T-helper 1 cell (primary cell): ENCODE measurements at regions not wholly inside any gene's neighbourhood (a gene's known extent, or its start where the extent isn't known, plus 50 kb on each side); places are given as distances from the start of the nearest gene placed in this dataset.
"Not testable (repeated sequence)": the region's sequence is repeated elsewhere in the genome, so short reads cannot be mapped to it uniquely, and the experiment has no call there.

ENCODE experiments used
- DNase-seq, 5 donors: peaks; one replicate each; pipeline ENCODE4 v3.0.0-alpha.2; 2012 to 2020

DNA sequence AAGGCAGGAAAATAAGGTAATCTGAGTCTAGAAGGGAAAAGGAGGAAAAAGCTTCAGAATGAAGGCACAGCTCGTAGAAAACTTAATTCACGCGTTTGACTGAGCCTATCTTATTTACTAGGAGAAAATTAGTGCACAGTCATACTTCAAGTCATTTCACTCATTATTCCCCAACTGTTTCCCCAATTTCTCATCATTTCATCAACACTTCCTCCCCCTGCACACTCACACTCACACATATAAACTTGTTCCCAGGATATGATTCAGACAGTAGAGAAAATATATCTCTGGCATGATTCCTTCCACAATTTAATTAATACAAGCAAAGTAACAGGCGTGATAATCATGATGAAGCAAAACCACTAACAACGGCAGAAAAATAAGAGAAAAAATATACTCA is 94.5 kb upstream of the F13A1 start:
- DNase-seq: no peak

DNA sequence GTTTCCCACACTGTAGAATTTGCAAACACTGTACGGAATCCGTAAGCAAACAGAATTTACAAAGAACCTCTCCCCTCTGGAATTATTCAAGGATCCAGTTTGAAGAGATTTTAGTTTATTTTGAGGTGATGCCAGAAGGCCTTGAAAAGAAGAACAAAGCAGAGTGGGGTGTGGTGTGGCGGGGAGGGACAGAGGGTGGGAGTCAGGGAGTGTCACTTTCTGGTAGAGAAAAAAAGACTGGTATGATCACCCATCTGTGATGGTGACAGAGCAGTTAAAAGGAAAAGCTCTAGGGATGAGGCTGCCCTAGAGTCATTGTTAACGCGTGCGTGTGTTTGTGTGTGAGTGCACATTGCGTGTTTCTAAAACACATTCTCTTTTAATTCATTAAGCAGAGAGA is 97.0 kb upstream of the F13A1 start:
- no peak for DNase-seq

DNA sequence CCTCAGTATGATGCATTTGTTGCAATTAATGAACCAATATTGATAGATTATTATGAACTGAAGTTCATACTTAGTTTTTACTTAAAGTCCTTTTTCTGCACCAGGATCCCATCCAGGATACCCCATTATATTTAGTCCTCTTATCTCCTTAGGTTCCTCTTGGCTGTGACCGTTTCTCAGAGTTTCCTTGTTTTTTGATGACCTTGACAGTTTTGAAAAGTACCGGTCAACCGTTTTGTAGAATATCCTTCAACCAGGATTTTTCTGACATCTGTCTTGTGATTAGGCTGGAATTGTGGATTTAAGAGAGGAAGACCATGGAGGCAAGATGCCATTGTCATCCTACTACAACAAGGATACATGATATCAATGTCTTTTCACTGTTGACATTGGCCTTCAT is 98.0 kb upstream of the F13A1 start:
- no peak for DNase-seq

GRCh38 chr6:6420107-6420506 is 99.6 kb upstream of the F13A1 start:
- no peak for DNase-seq

GRCh38 chr6:6434151-6434550 is 113.7 kb upstream of the F13A1 start:
- DNase-seq: no peak

GRCh38 chr6:6434723-6435122 is 114.3 kb upstream of the F13A1 start:
- no peak for DNase-seq

GRCh38 chr6:6436366-6436765 is 115.9 kb upstream of the F13A1 start:
- DNase-seq: no peak

- DNase-seq: no peak
These were observed 116.5 kb upstream of the F13A1 start for GRCh38 chr6:6436946-6437345.

DNA sequence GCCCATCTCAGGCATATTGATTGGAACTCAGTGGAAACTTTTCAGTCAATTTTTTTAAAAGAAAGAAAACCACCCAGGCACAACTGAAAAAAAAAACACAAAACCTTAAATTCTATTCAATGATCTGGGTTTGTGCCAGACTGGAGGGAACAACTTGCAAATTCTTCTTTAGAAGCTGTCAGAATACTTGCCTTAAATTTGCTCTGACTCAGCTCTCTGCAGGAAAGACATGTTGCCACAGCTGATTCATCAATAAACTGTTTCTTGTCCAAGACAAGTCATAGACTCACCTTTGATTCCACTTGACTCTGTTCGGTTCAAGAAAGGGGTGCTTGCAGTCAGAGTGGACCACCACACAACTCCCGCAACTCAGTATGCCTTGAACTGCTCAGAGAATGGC is 117.8 kb upstream of the F13A1 start:
- DNase-seq: no peak

DNA sequence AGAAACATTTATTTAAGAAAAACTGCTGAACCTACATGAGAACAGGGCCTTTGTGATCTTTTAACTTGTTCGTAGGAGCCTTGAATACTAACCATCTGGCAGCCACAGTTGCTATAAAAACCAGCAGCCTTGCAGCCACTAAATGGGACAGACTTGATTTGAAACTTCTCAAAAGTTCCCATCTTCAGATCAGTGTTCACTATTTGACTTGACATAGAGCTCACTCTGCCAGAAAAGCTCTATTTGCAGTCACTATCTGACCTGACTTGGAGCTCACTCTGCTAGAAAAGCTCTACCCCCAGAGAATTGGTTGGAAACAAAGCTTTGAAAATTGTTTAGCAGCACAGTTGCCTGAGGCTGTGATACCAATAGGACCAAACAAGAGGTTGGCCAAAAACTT is 119.3 kb upstream of the F13A1 start:
- no peak for DNase-seq

GRCh38 chr6:6452002-6452401 is 131.5 kb upstream of the F13A1 start:
- DNase-seq: no peak

DNA sequence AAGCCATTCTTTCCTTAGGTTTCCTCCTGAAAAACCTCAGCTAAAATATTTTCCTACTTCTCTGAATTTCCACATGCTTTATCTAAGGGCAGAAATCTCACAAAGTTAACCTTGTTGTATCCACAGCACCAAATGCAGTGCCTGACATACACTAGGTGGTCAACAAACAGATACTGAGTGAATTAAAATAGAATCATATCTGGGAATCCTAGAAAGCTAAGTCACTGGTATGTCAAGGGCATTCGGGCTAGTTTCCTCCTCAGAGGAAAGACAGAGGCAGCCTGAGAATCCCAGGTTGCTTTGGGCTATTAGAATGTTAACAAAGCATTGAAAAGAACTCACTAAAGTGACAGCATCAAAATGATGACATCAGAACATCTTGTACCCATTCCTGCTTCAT is 132.7 kb upstream of the F13A1 start:
- DNase-seq: no peak

DNA sequence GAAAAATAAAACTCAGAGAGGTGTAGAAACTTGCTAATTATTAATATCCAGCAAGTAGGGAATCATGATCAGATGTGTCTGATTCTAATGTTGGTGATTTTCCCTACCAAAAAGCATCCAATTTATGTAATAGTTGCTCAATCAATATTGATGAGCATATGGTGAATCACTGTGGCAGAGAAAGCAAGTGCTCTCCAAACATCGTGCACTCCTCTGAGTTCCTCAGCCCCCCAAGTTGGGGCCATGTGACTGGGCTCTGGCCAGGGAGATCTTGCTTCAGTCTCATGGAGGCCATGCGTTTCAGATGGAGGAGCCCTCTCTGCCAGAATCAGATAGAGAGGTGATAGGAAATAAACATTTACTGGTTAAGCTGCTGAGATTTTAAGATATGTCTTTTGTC is 133.2 kb upstream of the LY86 start:
- no peak for DNase-seq

- no peak for DNase-seq
These were observed 130.3 kb upstream of the LY86 start for GRCh38 chr6:6458172-6458571.

DNA sequence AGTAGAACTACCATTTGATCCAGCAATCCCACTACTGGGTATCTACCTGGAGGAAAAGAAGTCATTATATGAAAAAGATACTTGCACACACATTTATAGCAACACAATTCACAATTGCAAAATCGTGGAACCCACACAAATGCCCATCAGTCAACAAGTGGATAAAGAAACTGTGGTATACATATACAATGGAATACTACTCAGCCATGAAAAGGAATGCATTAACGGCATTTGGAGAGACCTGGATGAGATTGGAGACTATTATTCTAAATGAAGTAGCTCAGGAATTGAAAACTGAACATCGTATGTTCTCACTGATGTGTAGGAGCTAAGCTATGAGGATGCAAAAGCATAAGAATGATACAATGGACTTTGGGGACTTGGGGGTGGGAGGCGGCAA is 128.6 kb upstream of the LY86 start:
- DNase-seq: not testable (repeated sequence)

DNA sequence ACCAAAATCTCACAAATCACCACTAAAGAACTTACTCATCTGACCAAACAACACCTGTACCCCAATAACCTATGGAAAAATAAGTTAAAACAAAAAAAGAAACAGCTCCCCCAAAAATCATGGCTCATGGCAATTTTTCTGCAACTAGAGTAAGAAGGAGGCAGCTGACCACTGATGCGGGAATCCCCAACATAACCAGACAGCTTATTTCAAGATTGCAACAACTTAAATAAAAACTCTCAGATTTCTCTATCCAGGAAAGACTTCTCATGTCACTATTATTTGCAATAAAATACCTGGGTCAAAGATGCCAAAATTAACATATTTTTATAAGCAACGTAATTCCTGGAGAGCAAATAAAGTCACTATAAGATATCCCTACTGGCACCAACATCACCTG is 128.1 kb upstream of the LY86 start:
- no peak for DNase-seq

GRCh38 chr6:6461138-6461537 is 127.4 kb upstream of the LY86 start:
- no peak for DNase-seq

- DNase-seq: no peak
These were observed 121.4 kb upstream of the LY86 start for GRCh38 chr6:6466967-6467761.

DNA sequence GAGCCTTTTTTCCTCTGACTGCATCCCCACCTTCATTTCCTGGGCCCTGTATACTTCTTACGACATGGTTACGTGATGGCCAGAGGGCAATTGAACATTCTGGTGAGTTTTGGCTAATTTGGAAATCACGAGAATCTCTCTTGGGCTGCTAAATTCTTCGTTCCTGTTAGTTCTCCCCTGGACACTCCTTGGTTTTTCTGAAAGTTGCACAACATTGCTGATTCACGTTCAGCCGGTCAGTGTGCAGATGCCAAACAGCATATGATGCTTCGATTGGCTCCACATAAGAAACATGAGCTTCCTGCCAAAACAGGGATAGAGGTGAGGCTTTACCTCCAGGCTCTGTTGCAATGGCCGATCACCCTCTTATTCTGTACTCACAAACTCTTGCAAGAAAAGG is 119.4 kb upstream of the LY86 start:
- DNase-seq: no peak

GRCh38 chr6:6470123-6470522 is 118.4 kb upstream of the LY86 start:
- DNase-seq: no peak

DNA sequence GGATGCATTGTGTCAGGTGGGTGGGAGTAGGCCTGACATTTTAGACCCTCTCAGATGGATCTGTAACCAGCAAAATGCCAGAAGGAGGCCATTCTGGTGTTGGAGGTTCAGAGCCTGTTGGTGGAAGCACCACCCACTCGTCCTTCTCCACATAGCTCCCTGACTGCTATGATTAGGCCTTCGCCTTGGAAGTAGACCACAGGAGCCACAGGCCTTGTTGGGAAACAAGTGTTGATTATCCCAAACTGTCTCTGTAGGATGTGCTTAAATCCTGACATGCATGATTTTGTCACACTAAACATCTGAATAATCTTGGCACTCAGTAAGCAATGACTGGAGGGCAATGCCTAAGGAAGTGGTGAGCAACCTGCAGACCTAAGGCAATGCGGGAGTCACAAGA is 117.2 kb upstream of the LY86 start:
- no peak for DNase-seq

GRCh38 chr6:6474170-6474920 is 114.2 kb upstream of the LY86 start:
- no peak for DNase-seq

- DNase-seq: no peak
These were observed 108.7 kb upstream of the LY86 start for GRCh38 chr6:6479785-6480184.

GRCh38 chr6:6482256-6482655 is 106.3 kb upstream of the LY86 start:
- DNase-seq: no peak

DNA sequence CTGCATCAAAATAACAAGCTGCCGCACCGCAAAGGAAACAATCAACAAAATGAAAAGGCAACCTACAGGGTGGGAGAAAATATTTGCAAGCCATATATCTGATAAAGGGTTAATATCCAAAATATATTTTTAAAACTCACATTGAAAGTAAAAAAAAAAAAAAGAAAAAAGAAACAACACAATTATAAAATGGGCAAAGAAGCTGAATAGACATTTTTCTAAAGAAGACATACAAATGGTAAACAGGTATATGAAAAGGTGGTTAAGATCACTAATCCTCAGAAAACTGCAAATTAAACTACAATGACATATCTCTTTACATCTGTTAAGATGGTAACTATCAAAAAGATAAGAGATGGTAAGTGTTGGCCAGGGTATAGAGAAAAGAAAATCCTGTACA is 105.4 kb upstream of the LY86 start:
- no peak for DNase-seq
